Colonic mucosa (tissue), 4 donors: ENCODE measurements at regions not wholly inside any gene's neighbourhood (a gene's known extent, or its start where the extent isn't known, plus 50 kb on each side); places are given as distances from the start of the nearest gene placed in this dataset.

Experiments used
- DNase-seq: peaks from one replicate; pipeline ENCODE4 v3.0.0-alpha.2; 2020
- H3K27ac ChIP-seq: fragments of 200-600 bp; one replicate; pipeline ENCODE4 v1.8.0; 2021
- H3K27me3 ChIP-seq: fragments of 200-600 bp; one replicate; pipeline ENCODE4 v1.8.0; 2021
- H3K36me3 ChIP-seq: fragments of 200-600 bp; one replicate; pipeline ENCODE4 v1.8.0; 2021
- H3K4me1 ChIP-seq: fragments of 200-600 bp; one replicate; pipeline ENCODE4 v1.8.0; 2021; ENCODE audit warnings: mild to moderate bottlenecking
- H3K4me3 ChIP-seq: fragments of 200-600 bp; one replicate; pipeline ENCODE4 v1.8.0; 2021
- H3K9ac ChIP-seq, 2 donors: one replicate each; pipeline ENCODE4 v1.7.0; 2013; ENCODE audit warnings: control low read depth in 2 of 2, low read depth in 2 of 2, low read length in 2 of 2
- H3K9me3 ChIP-seq: fragments of 200-600 bp; one replicate; pipeline ENCODE4 v1.8.0; 2021
- intact Hi-C: fragments of 100-400 bp; cut with DNase I; formaldehyde crosslinking; loops from one replicate; pipeline ENCODE4 v1.14.1; 2022
- TF ChIP-seq, protein P1 (sequence below): fragments of 200-600 bp; IDR thresholded peaks from one replicate; pipeline ENCODE4 v1.8.0; 2022; ENCODE audit warnings: antibody characterized with exemption, mild to moderate bottlenecking
- donor health status: healthy.
- donor health status: DM: no; HTN: no; CAD: no.
- donor health status: DM: no; HTN: no; CAD: no.

DNA sequence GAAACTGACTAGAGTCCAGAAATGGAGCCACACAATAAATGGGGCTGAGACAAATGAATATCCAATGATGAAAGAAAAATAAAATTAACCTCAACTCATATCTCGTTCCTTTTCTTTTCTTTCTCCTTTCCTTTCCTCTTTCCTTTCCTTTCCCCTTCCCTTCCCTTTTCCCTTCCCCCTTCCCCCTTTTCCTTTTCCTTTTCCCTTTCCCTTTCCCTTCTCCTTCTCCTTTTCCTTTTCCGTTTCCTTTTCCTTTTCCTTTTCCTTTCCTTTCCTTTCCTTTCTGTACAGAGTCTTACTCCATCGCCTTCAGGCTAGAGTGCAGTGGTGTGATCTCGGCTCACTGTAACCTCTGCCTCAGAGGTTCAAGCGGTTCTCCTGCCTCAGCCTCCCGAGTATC lies 146.3 kb downstream of the RTL9 start:
- TF ChIP-seq, protein P1, sequence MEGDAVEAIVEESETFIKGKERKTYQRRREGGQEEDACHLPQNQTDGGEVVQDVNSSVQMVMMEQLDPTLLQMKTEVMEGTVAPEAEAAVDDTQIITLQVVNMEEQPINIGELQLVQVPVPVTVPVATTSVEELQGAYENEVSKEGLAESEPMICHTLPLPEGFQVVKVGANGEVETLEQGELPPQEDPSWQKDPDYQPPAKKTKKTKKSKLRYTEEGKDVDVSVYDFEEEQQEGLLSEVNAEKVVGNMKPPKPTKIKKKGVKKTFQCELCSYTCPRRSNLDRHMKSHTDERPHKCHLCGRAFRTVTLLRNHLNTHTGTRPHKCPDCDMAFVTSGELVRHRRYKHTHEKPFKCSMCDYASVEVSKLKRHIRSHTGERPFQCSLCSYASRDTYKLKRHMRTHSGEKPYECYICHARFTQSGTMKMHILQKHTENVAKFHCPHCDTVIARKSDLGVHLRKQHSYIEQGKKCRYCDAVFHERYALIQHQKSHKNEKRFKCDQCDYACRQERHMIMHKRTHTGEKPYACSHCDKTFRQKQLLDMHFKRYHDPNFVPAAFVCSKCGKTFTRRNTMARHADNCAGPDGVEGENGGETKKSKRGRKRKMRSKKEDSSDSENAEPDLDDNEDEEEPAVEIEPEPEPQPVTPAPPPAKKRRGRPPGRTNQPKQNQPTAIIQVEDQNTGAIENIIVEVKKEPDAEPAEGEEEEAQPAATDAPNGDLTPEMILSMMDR, result no peak
- Histone ChIP-seq H3K36me3 (no peaks in the 10 kb centered on the region), H3K9me3 (no peaks in the 10 kb centered on the region), H3K27ac (no peak overlapping the region), H3K9ac (no peak overlapping the region), H3K4me3 (no peak overlapping the region), H3K27me3 (no peaks in the 10 kb centered on the region), H3K4me1 (no peaks in the 10 kb centered on the region)
- no peak for DNase-seq
- intact Hi-C loops, result no loop called here

DNA sequence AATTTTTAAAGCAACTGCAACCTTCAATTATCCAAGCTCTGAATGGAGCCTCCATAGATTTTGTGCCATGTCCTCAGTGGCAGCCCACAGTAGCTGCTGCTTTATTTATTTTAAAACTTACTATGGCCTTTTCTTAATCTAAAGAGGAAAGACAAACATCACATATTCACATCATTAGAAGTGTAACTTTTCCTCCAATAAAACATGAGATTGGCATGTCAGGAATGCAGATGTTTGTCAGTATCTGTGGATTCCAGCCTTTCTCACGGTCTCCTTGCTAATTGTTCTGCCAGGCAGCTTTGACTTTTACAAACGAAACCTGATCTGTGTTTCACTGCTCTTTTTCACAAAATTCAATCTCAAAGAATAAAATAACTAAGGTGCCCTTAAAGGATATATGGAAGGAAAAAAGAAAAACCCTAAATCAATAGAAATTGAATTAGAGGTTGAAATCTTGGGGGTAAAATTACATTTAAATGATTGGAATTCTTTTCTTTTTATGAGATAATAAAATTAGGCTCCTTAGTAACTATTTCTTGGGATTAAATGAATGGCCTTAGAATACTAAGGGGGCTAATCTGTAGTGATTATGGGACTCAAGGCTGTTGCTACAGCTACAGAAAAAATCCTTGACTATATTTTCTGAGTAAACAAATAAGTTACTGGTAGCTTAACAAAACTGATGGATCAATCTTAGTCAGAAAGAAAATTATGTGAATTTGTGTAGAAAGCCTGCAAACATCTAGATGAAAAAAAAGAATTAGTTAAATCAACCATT lies 151.3 kb downstream of the RTL9 start:
- Histone ChIP-seq H3K9me3 (no peaks in the 10 kb centered on the region), H3K27me3 (no peaks in the 10 kb centered on the region), H3K36me3 (no peaks in the 10 kb centered on the region), H3K4me1 (no peaks in the 10 kb centered on the region), H3K9ac (no peak overlapping the region), H3K4me3 (no peak overlapping the region), H3K27ac (no peak overlapping the region)
- TF ChIP-seq, protein P1, result no peak
- DNase-seq, result no peak
- intact Hi-C loops, result no loop called here

DNA sequence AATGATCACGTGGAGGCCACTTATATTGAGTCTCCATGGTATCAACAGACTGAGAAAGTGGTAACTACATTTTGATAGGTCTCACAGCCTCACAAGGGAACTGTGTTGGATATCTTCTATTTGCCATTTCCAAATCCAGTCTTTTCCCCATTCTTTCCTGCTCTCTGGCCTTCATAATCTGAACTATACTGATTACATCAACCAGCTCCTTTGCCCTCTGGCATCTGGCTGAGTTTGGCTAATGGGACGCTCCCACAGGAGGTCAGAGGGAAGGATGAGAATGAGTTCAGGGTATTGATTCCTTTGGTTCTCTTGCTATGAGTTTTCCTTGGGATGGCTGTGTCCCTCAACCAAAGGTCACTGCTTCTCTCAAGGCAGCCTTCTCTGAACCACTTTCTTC lies 152.6 kb downstream of the RTL9 start:
- Histone ChIP-seq H3K36me3 (no peaks in the 10 kb centered on the region), H3K27ac (no peak overlapping the region)

DNA sequence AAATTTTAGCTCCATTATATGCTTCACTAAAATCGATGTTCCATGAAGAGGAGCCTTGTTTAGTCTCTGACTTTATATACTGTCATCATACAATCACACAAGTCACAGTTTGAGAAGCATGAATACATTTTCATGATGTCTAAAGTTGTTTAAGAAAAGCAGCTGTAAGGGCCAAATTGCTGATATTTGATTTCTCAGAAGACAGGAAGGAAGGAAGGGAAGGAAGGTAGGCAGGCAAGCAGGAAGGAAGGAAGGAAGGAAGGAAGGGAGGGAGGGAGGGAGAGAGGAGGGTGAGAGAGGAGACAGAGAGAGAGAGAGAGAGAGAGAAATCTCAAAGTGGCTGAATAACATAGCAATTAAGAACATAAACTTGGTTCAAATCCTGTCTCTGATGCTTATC lies 153.7 kb downstream of the RTL9 start:
- Histone ChIP-seq H3K9ac (no peak overlapping the region), H3K9me3 (no peaks in the 10 kb centered on the region), H3K27me3 (no peaks in the 10 kb centered on the region), H3K27ac (no peak overlapping the region), H3K36me3 (no peaks in the 10 kb centered on the region), H3K4me1 (no peaks in the 10 kb centered on the region), H3K4me3 (no peak overlapping the region)
- no peak for DNase-seq
- intact Hi-C loops, result no loop called here
- TF ChIP-seq, protein P1, result no peak

More for the DNA sequence above, 152.6 kb downstream of the RTL9 start:
- no peaks in the 10 kb centered on the region for H3K9me3 ChIP-seq
- no peak for DNase-seq
- H3K9ac ChIP-seq, result no peak overlapping the region
- no peaks in the 10 kb centered on the region for H3K4me1 ChIP-seq
- intact Hi-C loops, result no loop called here
- TF ChIP-seq, protein P1, result no peak
- no peaks in the 10 kb centered on the region for H3K27me3 ChIP-seq
- H3K4me3 ChIP-seq, result no peak overlapping the region

DNA sequence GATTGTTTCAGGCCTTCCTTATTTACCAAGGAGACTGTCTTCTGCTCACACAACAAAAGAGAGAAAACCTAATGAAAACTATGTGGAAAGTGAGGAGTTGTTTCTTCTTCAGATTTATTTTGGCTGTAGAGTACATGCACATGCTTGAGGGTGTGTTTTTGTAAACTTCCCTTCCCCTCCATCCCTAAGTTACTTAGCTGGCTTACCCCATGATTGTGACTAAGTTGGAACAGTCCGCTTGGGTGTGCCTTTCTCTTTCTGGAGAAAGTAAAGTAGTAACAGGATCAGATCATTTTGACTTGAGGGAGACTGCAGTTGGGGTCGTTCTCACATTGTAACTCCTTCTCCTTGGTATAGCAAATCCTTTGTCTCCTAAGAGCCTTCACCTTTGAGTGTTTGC lies 155.9 kb downstream of the RTL9 start:
- Histone ChIP-seq H3K27me3 (no peaks in the 10 kb centered on the region), H3K9ac (no peak overlapping the region), H3K9me3 (no peaks in the 10 kb centered on the region), H3K36me3 (no peaks in the 10 kb centered on the region), H3K27ac (no peak overlapping the region), H3K4me1 (no peaks in the 10 kb centered on the region), H3K4me3 (no peak overlapping the region)
- no peak for DNase-seq
- TF ChIP-seq, protein P1, result no peak
- intact Hi-C loops, result no loop called here
